ENCODE measurements at regions not wholly inside any gene's neighbourhood (a gene's known extent, or its start where the extent isn't known, plus 50 kb on each side); places are given as distances from the start of the nearest gene placed in this dataset.

DNA sequence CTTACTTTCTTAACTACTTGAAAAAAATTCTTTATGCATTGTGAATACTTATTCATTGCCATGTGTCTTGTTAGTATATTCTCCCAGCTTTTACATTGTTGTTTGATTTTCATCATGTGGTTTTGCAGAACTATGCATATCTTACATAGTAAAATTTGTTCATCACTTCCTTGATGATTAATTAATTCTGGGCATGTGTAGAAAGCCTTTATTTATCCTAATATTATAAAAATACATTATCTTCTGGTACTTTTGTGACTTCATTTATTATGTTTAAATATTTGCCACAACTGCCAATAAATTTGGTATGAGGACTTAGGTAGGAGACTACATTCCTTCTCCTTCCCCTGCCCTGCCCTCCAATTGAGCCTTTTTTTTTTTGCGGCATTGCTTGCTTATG, 166.0 kb upstream of the ZNF32 start:
- H3K27ac ChIP-seq = no peak overlapping the region
- no peaks in the 10 kb centered on the region for H3K9me3 ChIP-seq
- H3K36me3 ChIP-seq = no peaks in the 10 kb centered on the region
- intact Hi-C loops (cut with DNase I) = no loop called here
- H3K4me3 ChIP-seq = no peak overlapping the region
- TF ChIP-seq, protein P1, sequence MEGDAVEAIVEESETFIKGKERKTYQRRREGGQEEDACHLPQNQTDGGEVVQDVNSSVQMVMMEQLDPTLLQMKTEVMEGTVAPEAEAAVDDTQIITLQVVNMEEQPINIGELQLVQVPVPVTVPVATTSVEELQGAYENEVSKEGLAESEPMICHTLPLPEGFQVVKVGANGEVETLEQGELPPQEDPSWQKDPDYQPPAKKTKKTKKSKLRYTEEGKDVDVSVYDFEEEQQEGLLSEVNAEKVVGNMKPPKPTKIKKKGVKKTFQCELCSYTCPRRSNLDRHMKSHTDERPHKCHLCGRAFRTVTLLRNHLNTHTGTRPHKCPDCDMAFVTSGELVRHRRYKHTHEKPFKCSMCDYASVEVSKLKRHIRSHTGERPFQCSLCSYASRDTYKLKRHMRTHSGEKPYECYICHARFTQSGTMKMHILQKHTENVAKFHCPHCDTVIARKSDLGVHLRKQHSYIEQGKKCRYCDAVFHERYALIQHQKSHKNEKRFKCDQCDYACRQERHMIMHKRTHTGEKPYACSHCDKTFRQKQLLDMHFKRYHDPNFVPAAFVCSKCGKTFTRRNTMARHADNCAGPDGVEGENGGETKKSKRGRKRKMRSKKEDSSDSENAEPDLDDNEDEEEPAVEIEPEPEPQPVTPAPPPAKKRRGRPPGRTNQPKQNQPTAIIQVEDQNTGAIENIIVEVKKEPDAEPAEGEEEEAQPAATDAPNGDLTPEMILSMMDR (IDR thresholded peaks at IDR 0.05) = no peak
- H3K27me3 ChIP-seq = no peaks in the 10 kb centered on the region
- H3K4me1 ChIP-seq = peaks cover 2% of the 10 kb centered on the region
- no peak for DNase-seq
- no peak overlapping the region for H3K9ac ChIP-seq (ENCODE audit: low read depth in 2 of 2, low read length in 2 of 2)

DNA sequence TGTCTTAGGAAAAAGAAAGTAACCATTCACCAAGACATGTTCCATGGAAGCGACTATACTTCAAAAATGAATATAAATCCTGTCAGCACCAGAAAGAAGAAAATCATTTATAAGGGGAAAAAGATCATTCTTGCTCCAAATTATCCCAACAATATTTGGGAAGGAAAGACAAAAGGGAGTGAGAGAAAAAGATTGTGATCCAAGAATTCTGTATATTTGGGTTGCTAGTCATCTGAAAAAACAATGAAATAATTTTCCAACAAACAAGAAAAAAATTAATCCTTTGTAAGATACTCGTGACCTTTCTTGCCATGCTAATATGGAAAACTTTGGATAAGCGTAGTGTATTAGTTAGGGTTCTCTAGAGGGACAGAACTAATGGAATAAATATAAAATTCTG, 163.2 kb upstream of the ZNF32 start:
- no peak overlapping the region for H3K9ac ChIP-seq (ENCODE audit: low read depth in 2 of 2, low read length in 2 of 2)
- DNase-seq = no peak
- no peaks in the 10 kb centered on the region for H3K36me3 ChIP-seq
- no peak overlapping the region for H3K4me3 ChIP-seq
- peaks cover 2% of the 10 kb centered on the region for H3K4me1 ChIP-seq
- H3K27ac ChIP-seq = no peak overlapping the region
- H3K9me3 ChIP-seq = no peaks in the 10 kb centered on the region
- TF ChIP-seq, protein P1 (IDR thresholded peaks at IDR 0.05) = no peak
- H3K27me3 ChIP-seq = no peaks in the 10 kb centered on the region
- intact Hi-C loops (cut with DNase I) = no loop called here

DNA sequence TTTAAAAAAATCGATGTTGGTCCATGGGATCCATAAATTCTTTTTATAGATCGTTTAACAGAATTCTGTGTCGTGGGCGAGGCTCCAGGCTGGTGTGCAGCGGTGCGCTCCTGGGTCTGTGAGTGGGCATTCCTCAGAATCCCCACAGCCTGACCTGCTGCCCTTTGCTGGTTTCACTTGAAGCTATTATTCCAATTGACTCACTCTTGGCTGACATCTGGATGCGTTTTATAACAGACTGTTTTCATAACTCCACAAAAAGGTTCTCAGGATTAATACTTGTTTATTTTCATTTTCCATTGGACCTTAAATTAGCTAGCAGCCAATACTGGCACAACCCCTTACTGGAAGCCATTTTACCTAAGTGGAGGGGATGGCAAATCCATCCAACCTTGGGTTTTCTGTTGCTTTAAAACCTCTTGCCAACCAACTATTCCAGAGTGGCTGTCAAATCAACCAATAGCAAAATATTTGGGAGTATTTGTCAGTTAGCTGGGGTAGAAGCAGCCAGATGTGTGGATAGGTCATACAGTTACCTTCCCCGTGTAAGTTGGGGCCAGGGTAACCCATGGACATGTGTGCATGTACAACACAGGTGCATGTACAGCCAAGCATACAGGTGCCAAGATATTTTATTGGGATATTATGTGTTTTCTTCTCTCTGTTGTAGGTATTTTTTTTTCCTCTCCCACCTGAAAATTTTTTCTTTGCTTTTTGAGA, 160.7 kb upstream of the ZNF32 start:
- H3K27ac ChIP-seq = no peak overlapping the region
- TF ChIP-seq, protein P1 (IDR thresholded peaks at IDR 0.05) = no peak
- H3K36me3 ChIP-seq = no peaks in the 10 kb centered on the region
- no peaks in the 10 kb centered on the region for H3K9me3 ChIP-seq
- H3K9ac ChIP-seq (ENCODE audit: low read depth in 2 of 2, low read length in 2 of 2) = no peak overlapping the region
- H3K4me1 ChIP-seq = no peaks in the 10 kb centered on the region
- no peak overlapping the region for H3K4me3 ChIP-seq
- intact Hi-C loops (cut with DNase I) = no loop called here
- DNase-seq = no peak
- H3K27me3 ChIP-seq = no peaks in the 10 kb centered on the region

DNA sequence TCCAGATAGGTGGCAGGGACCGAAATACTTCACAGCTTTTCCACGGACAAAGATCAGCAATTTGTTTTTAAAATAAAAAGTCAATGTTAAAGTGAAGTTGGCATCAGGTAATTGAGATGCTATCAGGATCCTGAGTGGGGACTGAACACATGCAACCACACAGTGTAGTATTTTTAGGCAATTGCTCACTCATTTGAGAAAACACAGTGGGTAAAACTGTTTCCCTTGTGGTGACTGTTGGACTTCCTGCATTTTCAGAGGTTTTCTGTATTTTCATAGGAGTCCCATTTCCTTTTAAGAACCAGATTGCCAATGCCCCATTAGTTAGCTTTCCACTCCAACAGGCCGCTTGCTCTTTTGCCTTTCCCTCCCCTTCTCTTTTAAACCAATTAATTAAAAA, 159.5 kb upstream of the ZNF32 start:
- Histone ChIP-seq H3K4me3 (no peak overlapping the region), H3K9me3 (no peaks in the 10 kb centered on the region)

DNA sequence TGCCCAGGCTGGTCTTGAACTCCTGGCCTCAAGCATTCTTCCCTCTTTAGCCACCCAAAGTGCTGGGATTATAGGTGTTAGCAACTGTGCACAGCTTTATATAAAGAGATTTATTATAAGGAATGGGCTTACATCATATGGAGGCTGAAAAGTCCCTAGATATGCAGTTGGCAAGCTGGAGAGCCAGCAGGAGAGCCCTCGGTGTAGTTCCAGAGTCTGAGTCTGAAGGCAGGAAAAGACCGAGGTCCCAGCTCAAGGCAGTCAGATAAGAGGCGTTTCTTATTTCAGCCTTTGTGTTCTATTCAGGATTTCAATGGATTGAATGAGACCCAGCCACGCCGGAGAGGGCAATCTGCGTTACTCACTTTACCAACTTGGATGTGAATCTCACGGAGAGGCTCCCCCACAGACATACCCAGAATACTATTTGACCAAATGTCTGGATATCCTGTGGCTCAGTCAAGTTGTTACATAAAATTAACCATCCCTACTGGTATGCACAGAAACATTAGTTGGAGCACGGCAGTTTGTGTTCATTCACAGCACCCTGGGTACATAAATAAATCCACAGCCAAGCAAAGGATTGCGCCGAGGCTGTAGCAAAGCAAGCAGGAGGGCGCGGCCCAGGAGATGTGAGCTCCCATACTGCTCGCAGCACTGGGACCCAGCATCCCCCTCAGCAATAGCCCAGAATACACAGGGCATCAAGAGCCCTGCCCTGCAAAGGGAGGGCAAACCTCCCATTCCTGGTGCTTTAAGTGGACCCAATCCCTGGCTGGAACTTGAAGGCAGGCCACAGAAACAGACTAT, 158.4 kb upstream of the ZNF32 start:
- Histone ChIP-seq H3K9ac (ENCODE audit: low read depth in 2 of 2, low read length in 2 of 2) (no peak overlapping the region), H3K4me3 (no peak overlapping the region), H3K9me3 (no peaks in the 10 kb centered on the region), H3K27me3 (no peaks in the 10 kb centered on the region), H3K4me1 (no peaks in the 10 kb centered on the region), H3K27ac (no peak overlapping the region), H3K36me3 (no peaks in the 10 kb centered on the region)
- TF ChIP-seq, protein P1 (IDR thresholded peaks at IDR 0.05) = no peak
- no peak for DNase-seq
- intact Hi-C loops (cut with DNase I) = no loop called here

More for the DNA sequence above, 159.5 kb upstream of the ZNF32 start:
- intact Hi-C loops (cut with DNase I) = no loop called here
- TF ChIP-seq, protein P1 (IDR thresholded peaks at IDR 0.05) = no peak
- H3K36me3 ChIP-seq = no peaks in the 10 kb centered on the region
- no peak overlapping the region for H3K9ac ChIP-seq (ENCODE audit: low read depth in 2 of 2, low read length in 2 of 2)
- H3K27ac ChIP-seq = no peak overlapping the region
- no peak for DNase-seq
- no peaks in the 10 kb centered on the region for H3K27me3 ChIP-seq
- no peaks in the 10 kb centered on the region for H3K4me1 ChIP-seq
